ENCODE measurements at regions not wholly inside any gene's neighbourhood (a gene's known extent, or its start where the extent isn't known, plus 50 kb on each side); places are given as distances from the start of the nearest gene placed in this dataset.

DNA sequence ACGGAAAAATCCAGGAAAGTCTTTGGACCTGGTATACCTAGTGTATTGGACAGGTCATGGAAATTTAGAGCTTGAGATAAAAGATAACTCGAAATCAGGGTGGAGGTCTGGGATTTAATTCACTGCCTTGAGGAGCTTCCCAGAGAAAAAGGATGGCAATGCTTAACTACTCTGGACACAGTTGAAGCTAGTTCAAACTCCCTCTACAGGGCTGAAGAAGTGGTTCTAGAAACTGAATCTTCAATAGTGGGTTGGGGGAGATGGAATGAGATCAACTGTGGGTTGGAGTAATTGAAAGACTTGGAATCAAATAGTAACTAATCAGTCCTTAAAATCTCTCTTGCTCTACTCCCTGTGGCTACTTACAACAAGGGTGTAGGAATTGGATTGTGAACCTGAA, 600.1 kb downstream of the IRS1 start:
- no peak for ATAC-seq
- CTCF ChIA-PET = no interaction called here
- intact Hi-C loops (cut with micrococcal nuclease) = no loop called here

DNA sequence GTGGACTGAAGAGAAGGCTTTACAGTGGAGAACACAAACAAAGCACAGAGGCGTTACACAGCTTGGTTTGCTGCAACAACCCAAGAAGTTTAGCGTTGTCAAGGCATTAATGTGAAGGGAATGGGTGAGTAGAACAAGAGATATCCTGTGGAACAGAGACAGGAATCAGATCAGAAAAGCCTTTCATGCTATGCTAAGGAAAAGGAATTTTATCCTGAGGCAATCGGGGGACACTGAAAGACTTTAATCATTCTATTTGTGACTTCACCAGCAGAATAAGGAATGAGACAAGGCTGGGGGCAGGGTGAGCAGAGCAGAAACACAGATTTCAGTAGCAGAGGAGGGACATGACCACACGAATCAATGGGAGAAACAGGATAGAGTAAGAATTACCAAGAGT, 600.7 kb downstream of the IRS1 start:
- Mint-ChIP-seq H3K27me3 (peaks cover 9% of the 10 kb centered on the region), H3K4me3 (no peak overlapping the region), H3K27ac (no peak overlapping the region), H3K4me1 (ENCODE audit: low read depth) (no peaks in the 10 kb centered on the region), H3K9me3 (no peaks in the 10 kb centered on the region), H3K36me3 (ENCODE audit: low read depth) (no peaks in the 10 kb centered on the region)
- POLR2A ChIA-PET = no interaction called here
- ATAC-seq (no peak), DNase-seq (no peak)
- intact Hi-C loops (cut with micrococcal nuclease) = no loop called here
- TF ChIP-seq, protein P1, sequence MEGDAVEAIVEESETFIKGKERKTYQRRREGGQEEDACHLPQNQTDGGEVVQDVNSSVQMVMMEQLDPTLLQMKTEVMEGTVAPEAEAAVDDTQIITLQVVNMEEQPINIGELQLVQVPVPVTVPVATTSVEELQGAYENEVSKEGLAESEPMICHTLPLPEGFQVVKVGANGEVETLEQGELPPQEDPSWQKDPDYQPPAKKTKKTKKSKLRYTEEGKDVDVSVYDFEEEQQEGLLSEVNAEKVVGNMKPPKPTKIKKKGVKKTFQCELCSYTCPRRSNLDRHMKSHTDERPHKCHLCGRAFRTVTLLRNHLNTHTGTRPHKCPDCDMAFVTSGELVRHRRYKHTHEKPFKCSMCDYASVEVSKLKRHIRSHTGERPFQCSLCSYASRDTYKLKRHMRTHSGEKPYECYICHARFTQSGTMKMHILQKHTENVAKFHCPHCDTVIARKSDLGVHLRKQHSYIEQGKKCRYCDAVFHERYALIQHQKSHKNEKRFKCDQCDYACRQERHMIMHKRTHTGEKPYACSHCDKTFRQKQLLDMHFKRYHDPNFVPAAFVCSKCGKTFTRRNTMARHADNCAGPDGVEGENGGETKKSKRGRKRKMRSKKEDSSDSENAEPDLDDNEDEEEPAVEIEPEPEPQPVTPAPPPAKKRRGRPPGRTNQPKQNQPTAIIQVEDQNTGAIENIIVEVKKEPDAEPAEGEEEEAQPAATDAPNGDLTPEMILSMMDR (IDR thresholded peaks at IDR 0.05) = no peak
- CTCF ChIA-PET = no interaction called here

More for the DNA sequence above, 600.1 kb downstream of the IRS1 start:
- Mint-ChIP-seq H3K4me3 (no peak overlapping the region), H3K4me1 (ENCODE audit: low read depth) (no peaks in the 10 kb centered on the region), H3K9me3 (no peaks in the 10 kb centered on the region), H3K27me3 (peaks cover 9% of the 10 kb centered on the region), H3K27ac (no peak overlapping the region), H3K36me3 (ENCODE audit: low read depth) (no peaks in the 10 kb centered on the region)
- POLR2A ChIA-PET = no interaction called here
- TF ChIP-seq, protein P1 (IDR thresholded peaks at IDR 0.05) = no peak
- no peak for DNase-seq

DNA sequence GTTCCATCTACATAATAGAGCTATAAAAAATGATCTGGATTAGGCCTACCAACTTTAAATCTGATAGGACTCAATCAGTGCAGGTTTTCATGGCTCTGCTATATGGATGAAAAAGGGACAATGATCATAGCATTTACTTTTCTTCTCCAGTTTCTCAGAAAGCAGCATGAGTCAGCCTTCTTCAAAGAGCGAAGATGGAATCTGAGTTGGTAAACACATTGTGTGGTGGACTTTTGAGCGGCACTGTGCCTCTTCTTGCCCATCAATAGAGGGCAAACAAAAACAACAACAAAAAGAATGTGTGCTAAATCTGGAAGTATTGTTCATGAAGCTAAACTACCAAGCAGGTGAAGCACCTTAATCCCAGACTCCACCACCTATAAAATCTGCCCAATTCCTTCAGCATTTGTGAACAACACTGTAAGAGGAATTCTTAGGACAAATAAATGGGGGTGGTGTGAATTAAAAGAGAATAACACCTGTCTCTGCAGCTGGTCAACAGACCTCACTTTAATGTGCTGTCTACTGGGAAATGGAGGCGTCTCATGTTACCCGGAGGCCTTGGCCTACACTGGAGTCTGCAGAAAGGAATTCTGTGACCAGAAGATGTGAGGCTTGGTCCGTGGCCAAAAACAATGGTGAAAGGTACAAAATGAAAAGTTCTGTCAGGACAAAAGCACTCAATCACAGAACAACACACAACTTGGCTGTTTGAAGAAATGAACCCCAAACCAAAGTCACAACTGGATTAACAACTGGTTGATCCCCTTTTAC, 609.0 kb downstream of the IRS1 start:
- Mint-ChIP-seq H3K4me1 (ENCODE audit: low read depth) (no peaks in the 10 kb centered on the region), H3K9me3 (no peaks in the 10 kb centered on the region), H3K27me3 (peaks cover 8% of the 10 kb centered on the region), H3K27ac (no peak overlapping the region), H3K36me3 (ENCODE audit: low read depth) (no peaks in the 10 kb centered on the region), H3K4me3 (no peak overlapping the region)
- CTCF ChIA-PET = interaction anchor here (1.4 kb wide), 1 partner anchor 10 kb away, joined by 3 read pairs; no protein-coding TSS in a partner anchor
- POLR2A ChIA-PET = no interaction called here
- TF ChIP-seq, protein P1 (IDR thresholded peaks at IDR 0.05) = no peak
- ATAC-seq (no peak), DNase-seq (no peak)
- intact Hi-C loops (cut with micrococcal nuclease) = no loop called here

DNA sequence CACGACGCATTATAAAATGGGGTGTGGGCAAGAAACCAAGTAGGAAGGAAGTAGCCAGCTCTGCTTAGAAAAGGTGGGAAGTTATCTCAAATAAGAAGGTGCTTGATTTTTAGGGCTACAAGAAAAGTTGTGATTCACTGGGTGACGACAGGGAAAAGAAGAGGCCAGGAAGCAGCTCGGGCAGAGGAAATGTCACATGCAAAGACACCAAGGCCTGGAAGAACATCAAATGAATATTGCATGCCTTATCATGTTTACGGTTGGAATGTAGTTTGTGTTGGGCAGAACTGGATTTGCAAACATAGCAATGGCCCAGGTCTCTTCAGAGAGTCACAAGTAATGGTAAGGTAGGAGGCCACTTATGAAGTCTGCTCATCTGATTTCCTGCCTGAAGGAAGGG, 610.6 kb downstream of the IRS1 start:
- Mint-ChIP-seq H3K4me1 (ENCODE audit: low read depth) (no peaks in the 10 kb centered on the region), H3K4me3 (no peak overlapping the region), H3K9me3 (no peaks in the 10 kb centered on the region), H3K36me3 (ENCODE audit: low read depth) (no peaks in the 10 kb centered on the region), H3K27ac (no peak overlapping the region), H3K27me3 (peaks cover 2% of the 10 kb centered on the region)
- intact Hi-C loops (cut with micrococcal nuclease) = no loop called here
- ATAC-seq (no peak), DNase-seq (no peak)
- TF ChIP-seq, protein P1 (IDR thresholded peaks at IDR 0.05) = no peak
- ChIA-PET POLR2A (no interaction called here), CTCF (no interaction called here)

DNA sequence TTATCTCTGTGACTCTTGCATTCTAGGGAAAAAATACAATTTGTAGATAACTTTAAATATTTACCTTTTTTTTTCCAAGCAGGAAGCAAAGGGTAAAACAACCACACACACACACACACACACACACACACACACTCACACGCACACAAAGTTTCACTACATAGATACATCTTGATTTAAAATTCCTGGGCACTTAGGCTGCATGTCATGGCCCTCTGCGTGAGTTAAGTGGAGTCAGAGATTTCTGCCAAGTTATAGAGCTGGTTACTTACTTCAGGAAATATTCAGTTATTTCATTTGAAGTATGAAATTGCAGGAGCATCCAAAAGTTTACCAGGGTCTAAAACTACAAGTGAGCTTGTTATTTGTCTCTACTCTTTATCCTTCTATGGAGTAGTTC, 612.0 kb downstream of the IRS1 start:
- Mint-ChIP-seq H3K4me1 (ENCODE audit: low read depth) (no peaks in the 10 kb centered on the region), H3K27ac (no peak overlapping the region), H3K27me3 (peaks cover 4% of the 10 kb centered on the region), H3K9me3 (no peaks in the 10 kb centered on the region), H3K4me3 (no peak overlapping the region), H3K36me3 (ENCODE audit: low read depth) (no peaks in the 10 kb centered on the region)
- ChIA-PET POLR2A (no interaction called here), CTCF (interaction anchor here (1.0 kb wide), 1 partner anchor 175 kb away, joined by 3 read pairs; no protein-coding TSS in a partner anchor)
- TF ChIP-seq, protein P1 (IDR thresholded peaks at IDR 0.05) = no peak
- DNase-seq = no peak
- intact Hi-C loops (cut with micrococcal nuclease) = no loop called here
- ATAC-seq = no peak
